Hepatocyte (in vitro differentiated cells): ENCODE measurements at regions not wholly inside any gene's neighbourhood (a gene's known extent, or its start where the extent isn't known, plus 50 kb on each side); places are given as distances from the start of the nearest gene placed in this dataset.

ENCODE experiments used
- DNase-seq: peaks from one replicate; pipeline ENCODE4 v3.0.0-alpha.2; 2016; ENCODE audit warnings: low spot score
- H2AFZ ChIP-seq: fragments of 200-600 bp; sonication (generic); 2 replicates; pipeline ENCODE4 v1.6.0; 2016; ENCODE audit warnings: antibody characterized with exemption, mild to moderate bottlenecking
- H3K27ac ChIP-seq: fragments of 200-600 bp; sonication (generic); 2 replicates; pipeline ENCODE4 v1.5.1; 2016; ENCODE audit warnings: mild to moderate bottlenecking
- H3K27me3 ChIP-seq: fragments of 200-600 bp; sonication (generic); 2 replicates; pipeline ENCODE4 v1.6.1; 2016
- H3K36me3 ChIP-seq: fragments of 200-600 bp; sonication (generic); replicated peaks from 2 replicates; pipeline ENCODE4 v1.5.1; 2016; ENCODE audit warnings: low read depth; ENCODE audit not compliant: insufficient read depth
- H3K4me1 ChIP-seq: fragments of 200-600 bp; sonication (generic); 2 replicates; pipeline ENCODE4 v1.5.1; 2016; ENCODE audit warnings: mild to moderate bottlenecking, moderate library complexity; ENCODE audit not compliant: insufficient read depth
- H3K4me2 ChIP-seq: fragments of 200-600 bp; sonication (generic); 2 replicates; pipeline ENCODE4 v1.6.0; 2016
- H3K4me3 ChIP-seq: fragments of 200-600 bp; sonication (generic); 2 replicates; pipeline ENCODE4 v1.5.1; 2016; ENCODE audit warnings: mild to moderate bottlenecking
- H3K79me2 ChIP-seq: fragments of 200-600 bp; sonication (generic); 2 replicates; pipeline ENCODE4 v1.6.0; 2017; ENCODE audit warnings: mild to moderate bottlenecking
- H3K9me2 ChIP-seq: fragments of 200-600 bp; sonication (generic); replicated peaks from 2 replicates; pipeline ENCODE4 v1.6.0; 2017; ENCODE audit warnings: mild to moderate bottlenecking; ENCODE audit not compliant: insufficient read depth
- H3K9me3 ChIP-seq: fragments of 200-600 bp; sonication (generic); 2 replicates; pipeline ENCODE4 v1.5.1; 2016; ENCODE audit warnings: low read depth, mild to moderate bottlenecking
- H4K20me1 ChIP-seq: fragments of 200-600 bp; sonication (generic); 2 replicates; pipeline ENCODE4 v1.6.0; 2016; ENCODE audit warnings: mild to moderate bottlenecking; ENCODE audit not compliant: insufficient read depth, poor library complexity, severe bottlenecking
- EZH2 ChIP-seq: fragments of 200-600 bp; sonication (generic); IDR thresholded peaks from 2 replicates; pipeline ENCODE4 v1.6.1; 2016; ENCODE audit warnings: antibody characterized with exemption, mild to moderate bottlenecking, borderline replicate concordance
- EZH2phosphoT487 ChIP-seq: fragments of 200-600 bp; sonication (generic); IDR thresholded peaks from one replicate; pipeline ENCODE4 v1.6.1; 2018; ENCODE audit warnings: antibody characterized with exemption, mild to moderate bottlenecking, low read depth, moderate library complexity; ENCODE audit not compliant: unreplicated experiment, severe bottlenecking
- WGBS: methylation state at CpG from one replicate; pipeline ENCODE4 v1.1.6; 2016; ENCODE audit warnings: low lambda C conversion rate; ENCODE audit errors: missing lambda C conversion rate; 5-methylcytosine and 5-hydroxymethylcytosine counted together
- TF ChIP-seq, protein P1 (sequence below): fragments of 200-600 bp; sonication (generic); IDR thresholded peaks from 2 replicates; pipeline ENCODE4 v1.5.1; 2016; ENCODE audit warnings: antibody characterized with exemption, mild to moderate bottlenecking; ENCODE audit not compliant: poor library complexity

DNA sequence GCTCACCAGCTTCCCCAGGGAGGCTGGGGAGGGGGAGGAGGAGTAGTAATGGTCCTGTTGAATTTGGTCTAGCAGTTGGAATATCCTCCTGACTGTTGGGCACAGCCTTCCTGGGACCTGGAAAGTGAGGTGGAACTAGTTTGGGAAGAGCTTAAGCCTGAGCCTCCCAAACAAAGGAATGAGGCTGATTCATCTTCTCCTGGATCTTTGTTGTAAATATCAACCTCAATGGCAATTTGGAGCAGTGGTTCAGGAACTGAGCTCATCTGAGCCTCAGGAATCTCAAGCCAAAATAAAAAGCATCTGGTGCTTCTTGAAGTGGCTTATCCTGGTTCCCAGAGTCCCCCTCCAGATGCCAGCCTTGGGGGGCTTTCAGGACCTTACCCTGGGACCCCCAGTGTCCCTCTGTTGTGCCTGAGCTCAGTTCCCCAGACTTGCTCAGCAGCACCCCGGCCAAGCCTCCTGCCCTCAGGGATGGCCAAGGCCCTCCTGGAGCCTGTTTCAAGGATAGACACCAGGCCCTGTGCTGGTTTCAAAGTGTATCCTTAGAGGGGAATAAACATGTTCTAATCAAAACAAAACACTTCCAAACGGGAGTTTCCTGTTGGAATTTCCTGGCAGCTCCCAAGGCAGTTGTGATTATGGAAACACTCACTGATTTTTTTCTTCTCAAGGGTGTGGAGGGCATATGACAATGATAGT lies 112.6 kb downstream of the DDX1 start:
- Histone ChIP-seq H3K36me3 (no peaks in the 10 kb centered on the region), H3K4me3 (no peak overlapping the region), H4K20me1 (no peaks in the 10 kb centered on the region), H3K27me3 (no peaks in the 10 kb centered on the region), H3K4me2 (no peak overlapping the region), H2AFZ (no peak overlapping the region), H3K79me2 (no peaks in the 10 kb centered on the region), H3K9me2 (no peaks in the 10 kb centered on the region), H3K27ac (no peak overlapping the region), H3K4me1 (no peaks in the 10 kb centered on the region), H3K9me3 (no peaks in the 10 kb centered on the region)
- TF ChIP-seq, protein P1, sequence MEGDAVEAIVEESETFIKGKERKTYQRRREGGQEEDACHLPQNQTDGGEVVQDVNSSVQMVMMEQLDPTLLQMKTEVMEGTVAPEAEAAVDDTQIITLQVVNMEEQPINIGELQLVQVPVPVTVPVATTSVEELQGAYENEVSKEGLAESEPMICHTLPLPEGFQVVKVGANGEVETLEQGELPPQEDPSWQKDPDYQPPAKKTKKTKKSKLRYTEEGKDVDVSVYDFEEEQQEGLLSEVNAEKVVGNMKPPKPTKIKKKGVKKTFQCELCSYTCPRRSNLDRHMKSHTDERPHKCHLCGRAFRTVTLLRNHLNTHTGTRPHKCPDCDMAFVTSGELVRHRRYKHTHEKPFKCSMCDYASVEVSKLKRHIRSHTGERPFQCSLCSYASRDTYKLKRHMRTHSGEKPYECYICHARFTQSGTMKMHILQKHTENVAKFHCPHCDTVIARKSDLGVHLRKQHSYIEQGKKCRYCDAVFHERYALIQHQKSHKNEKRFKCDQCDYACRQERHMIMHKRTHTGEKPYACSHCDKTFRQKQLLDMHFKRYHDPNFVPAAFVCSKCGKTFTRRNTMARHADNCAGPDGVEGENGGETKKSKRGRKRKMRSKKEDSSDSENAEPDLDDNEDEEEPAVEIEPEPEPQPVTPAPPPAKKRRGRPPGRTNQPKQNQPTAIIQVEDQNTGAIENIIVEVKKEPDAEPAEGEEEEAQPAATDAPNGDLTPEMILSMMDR = no peak
- TF ChIP-seq EZH2 = no peak
- TF ChIP-seq EZH2phosphoT487 = no peak
- DNase-seq = no peak
- 62% methylated on average over 2 of the region's 2 CpGs for WGBS

DNA sequence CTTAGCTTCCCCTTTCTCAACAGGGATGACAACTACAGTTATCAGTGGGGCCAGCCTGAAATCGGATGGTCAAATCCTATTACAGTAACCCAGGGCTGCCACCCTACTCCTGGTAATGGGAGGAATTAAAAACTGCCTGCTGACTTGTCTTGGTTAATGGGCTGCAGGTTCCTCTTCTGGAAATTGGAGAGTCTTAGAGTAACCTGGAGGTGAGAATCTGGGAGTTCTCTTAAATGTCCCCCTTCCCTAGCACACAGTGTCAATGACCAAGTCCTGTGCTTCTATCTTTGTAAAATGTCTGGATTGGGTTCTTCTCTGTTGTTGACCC lies 113.1 kb downstream of the DDX1 start:
- Histone ChIP-seq H3K4me1 (no peaks in the 10 kb centered on the region), H4K20me1 (no peaks in the 10 kb centered on the region), H3K9me2 (no peaks in the 10 kb centered on the region), H3K27ac (no peak overlapping the region), H3K36me3 (no peaks in the 10 kb centered on the region), H3K9me3 (no peaks in the 10 kb centered on the region), H3K79me2 (no peaks in the 10 kb centered on the region), H3K4me3 (no peak overlapping the region), H3K27me3 (no peaks in the 10 kb centered on the region), H2AFZ (no peak overlapping the region), H3K4me2 (no peak overlapping the region)
- WGBS = 86% methylated on average over 1 of the region's 1 CpG
- DNase-seq = no peak
- TF ChIP-seq EZH2phosphoT487 = no peak
- TF ChIP-seq EZH2 = no peak
- TF ChIP-seq, protein P1 = no peak

DNA sequence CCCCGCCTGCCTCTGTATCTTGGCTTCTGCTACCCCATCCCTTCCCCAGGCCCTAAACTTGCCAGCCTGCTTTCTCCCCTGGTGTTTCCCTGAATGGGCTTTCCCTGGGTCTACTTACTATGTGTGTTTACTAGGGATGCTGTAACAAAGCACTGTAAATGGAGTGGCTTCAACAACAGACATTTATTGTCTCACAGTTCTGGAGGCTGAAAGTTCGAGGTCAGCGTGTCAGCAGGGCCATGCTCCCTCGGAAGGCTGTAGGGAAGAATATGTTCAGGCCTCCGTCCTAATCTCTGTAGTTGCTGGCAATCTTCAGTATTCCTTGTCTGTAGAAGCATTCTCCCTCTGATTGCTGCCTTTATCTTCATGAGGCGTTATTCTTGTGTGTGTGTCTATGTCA lies 113.6 kb downstream of the DDX1 start:
- H4K20me1 ChIP-seq = no peaks in the 10 kb centered on the region
- H3K4me3 ChIP-seq = no peak overlapping the region
- no peaks in the 10 kb centered on the region for H3K9me3 ChIP-seq
- no peaks in the 10 kb centered on the region for H3K79me2 ChIP-seq
- H3K9me2 ChIP-seq = no peaks in the 10 kb centered on the region
- no peak overlapping the region for H3K27ac ChIP-seq
- no peak for TF ChIP-seq EZH2phosphoT487
- TF ChIP-seq, protein P1 = no peak
- TF ChIP-seq EZH2 = no peak
- no peak for DNase-seq
- no peaks in the 10 kb centered on the region for H3K36me3 ChIP-seq
- 85% methylated on average over 6 of the region's 6 CpGs for WGBS
- H3K4me2 ChIP-seq = no peak overlapping the region
- no peaks in the 10 kb centered on the region for H3K4me1 ChIP-seq
- H2AFZ ChIP-seq = no peak overlapping the region
- no peaks in the 10 kb centered on the region for H3K27me3 ChIP-seq
